GM21447 (cell line): ENCODE measurements at regions not wholly inside any gene's neighbourhood (a gene's known extent, or its start where the extent isn't known, plus 50 kb on each side); places are given as distances from the start of the nearest gene placed in this dataset.

Experiments
- ATAC-seq: cut with Tn5 transposase; IDR thresholded peaks from one replicate; pipeline ENCODE4 v1.9.1; 2021; ENCODE audit not compliant: unreplicated experiment

DNA sequence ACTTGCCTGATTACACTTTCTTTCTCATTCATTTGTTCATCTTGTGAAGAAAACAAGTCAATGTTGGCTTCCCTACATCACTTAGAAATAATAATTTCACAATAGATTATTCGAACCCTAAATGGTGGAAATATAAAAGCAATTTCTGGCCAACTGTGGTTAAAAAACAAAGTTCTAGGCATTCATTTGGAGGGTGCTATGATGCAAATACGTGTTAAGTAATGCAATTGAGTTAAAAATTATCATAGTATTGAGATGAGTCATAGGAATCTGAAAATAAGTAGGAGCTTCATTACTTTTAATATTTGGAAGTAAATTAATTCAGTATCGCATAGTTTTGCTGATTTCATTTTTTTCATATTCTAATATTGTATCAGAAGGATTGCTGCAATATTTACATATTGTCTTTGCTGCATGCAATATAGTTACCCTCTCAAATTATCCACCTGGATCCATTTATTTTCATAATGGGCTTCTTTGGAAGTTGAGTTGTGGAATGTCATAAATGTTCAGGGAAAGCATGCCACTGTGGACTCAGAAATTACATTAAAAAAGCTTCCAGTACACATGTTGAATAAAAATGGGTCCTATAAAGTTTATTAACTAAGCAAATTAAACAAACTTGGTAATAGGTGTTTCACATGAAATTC, 647.7 kb upstream of the WWC1 start:
- ATAC-seq, result no peak

DNA sequence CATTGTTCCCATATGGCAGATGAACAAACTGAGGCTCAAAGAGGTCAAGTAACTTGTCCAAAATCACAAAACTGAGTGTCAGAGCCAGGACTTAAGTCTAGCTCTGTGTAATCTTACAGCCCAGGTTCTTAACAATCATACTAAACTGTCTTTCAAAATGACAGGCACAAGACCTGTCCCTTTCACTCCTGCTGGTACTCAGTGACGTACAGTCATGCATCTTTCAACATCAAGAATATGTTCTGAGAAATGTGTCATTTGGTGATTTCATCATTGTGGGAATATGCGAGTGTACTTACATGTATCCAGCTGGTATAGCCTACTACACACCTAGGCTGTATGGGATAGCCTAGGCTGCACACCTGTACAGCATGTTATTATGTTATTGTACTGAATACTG, 646.8 kb upstream of the WWC1 start:
- no peak for ATAC-seq

DNA sequence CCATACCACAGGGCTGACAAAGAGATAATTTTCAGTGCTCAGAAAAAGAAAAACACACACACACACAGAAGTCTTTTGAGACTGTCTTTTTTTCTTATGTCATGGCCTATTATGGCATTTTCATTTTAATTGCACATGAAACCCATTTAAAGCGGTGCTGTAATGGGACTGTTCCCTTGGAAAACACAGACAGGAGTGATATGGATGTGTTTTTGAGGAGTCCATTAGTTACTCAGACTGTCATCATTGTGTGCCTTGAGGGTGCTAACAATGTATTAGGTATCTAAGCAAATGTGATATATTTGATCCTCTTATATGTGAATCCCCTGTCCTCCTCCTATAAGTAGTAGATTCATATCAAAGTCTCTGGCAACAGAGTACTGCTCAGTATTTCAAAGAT, 642.0 kb upstream of the WWC1 start:
- no peak for ATAC-seq

DNA sequence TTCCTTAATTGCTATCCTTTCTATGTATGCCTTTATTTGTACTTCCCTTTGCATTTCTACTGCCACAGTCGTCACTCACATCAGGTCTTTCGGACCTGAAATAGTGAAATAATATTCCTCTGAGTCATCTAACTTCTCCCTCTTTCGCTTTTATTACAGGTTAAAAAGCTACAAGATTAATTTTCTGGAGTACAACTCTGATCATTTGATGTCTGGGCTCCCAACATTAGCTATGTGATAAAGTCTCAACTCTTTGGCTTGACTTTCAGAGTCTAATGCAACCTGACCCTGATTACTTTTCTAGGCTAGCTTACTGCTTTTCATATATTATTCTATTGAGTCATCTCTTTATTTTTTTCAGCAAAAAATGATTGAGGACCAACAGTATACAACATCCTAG, 638.8 kb upstream of the WWC1 start:
- no peak for ATAC-seq

DNA sequence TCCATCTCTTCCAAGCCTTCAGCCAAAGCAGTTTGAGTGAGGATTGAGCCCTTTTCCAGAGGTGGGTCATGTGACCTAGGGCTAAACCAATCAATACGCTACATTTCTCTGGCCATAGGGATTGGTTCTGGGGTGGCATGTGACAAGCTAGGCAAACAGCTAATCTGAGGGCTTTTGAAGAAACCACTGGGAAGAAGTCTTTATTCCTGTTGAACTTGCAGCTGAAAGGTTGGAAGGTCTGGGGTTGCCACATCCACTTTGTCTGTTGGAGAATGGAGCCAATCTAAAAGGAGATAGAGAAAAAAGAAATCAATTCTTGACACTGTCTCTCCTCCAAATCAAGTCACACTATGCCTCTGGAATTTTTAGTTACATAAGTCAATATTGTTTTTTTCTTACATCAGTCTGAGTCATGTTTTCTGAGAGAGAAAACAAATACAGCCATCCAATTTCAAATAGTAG, 637.8 kb upstream of the WWC1 start:
- ATAC-seq, result no peak

DNA sequence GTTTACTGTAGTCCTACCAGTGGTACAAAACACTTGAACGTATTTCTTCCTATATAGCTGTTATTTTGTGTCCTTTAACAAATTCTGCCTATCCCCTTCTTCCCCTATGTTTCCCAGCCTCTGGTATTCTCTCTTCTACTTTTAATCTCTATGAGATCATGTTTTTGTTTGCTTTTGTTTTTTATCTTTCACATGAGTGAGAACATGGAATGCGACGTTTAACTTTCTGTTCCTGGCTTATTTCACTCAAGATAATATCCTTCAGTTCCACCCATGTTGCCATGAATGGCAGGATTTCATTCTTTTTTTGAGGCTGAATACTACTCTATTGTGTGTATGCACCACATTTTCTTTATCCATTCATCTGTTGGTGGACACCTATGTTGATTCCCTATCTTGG, 634.4 kb upstream of the WWC1 start:
- no peak for ATAC-seq

DNA sequence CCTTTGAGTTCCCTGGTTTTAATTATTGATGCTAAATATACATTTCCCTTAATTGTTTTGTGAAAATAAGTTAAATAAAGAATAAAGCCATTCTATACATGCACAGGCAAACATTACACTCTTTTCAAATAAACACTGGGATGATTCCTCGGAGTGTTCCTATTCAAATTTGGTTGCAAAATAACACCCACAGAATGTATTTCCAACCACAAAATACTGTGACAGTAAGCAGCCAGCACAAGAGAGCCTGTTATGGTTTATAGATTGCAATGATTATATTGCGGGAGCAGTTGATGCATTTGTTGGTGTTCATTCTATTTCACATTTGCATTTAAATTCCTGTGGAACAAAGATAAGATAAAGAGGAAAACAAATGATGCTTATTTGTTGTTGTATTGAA, 632.6 kb upstream of the WWC1 start:
- ATAC-seq, result no peak

DNA sequence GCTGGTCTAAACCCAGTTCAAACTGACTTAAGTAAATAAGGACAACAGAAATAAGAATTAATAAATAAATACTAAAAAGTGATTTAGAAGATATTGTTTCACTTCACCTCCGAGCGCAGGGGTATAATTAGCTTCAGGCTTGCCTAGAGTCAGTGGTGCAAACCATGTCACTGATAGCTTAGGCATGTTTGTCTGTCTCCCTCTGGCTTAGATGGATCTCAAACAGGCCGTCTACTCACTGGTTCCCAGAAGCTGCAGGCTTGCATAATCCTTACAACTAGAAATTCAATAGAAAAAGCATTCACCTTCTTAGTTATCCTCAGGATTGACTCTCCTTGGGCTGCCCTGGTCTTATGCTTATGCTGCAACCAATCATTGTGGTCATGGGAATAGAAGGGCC, 629.8 kb upstream of the WWC1 start:
- no peak for ATAC-seq

DNA sequence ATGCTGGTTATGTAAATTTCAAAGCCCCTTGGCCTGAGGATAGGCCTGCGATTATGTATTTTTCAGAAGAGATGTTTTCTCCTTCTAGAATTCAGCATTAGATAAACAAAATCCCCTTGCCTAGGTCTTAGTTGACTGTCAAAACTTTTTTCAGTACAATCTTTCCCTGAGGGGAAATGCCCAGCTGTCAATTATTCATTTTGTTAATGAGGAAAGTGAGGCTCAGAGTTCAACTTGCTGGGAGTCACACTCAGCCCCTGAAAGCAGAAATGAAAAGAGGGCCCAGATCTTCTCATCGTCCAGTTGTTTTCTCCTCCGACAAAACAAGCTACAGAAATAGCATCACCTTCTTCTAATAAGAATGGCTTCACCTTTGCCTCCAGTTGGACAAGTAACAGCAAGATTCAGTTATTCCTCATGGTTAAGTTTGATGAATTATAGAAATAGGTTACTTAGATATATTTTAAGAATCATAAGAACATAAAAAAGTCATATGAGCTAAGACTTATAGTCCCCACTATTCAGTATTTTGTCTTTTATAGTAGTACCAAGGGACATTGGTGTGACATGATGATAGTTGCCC, 627.1 kb upstream of the WWC1 start:
- no peak for ATAC-seq

DNA sequence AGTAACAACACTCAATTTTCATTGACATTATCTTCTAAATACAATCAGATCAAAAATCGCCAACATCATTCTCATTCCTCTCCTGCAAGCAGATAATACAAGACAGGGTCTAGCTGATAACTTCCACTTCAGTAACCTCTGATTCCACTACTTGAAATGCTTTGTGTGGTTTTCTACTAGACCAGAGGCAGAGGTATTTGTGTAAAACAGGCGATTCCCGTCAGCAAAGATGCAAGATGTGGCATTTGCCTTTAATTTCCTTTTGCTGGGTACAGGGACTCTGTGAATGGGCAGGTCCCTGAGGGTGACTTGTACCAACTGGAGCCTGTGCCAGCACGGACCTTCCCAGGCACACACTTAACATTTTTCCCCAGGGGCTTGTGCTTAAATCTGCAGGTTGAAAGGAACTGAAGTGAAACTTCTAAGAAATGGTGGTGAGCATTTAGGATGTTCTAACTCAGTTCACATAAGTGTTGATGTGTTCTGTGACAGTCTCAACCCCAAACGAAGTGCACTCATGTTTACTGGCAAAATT, 625.5 kb upstream of the WWC1 start:
- ATAC-seq, result no peak

DNA sequence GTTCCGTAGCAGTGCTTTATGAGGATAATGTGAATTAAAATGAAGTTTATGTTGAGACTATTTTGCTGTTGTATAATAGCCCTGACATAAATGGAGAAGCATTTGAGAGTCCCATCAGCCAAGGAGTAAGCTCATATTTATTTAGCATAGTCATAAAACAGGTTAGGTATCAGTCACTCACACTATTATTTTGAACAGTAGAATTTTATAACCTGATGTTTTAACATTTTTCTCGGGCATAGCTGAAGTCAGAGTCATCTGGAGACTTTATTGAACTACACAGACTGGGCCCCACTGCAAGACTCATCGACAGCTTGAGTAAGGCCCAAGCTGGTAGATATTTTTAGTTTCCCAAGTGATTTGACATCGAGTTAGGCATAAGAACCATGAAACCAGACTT, 620.3 kb upstream of the WWC1 start:
- no peak for ATAC-seq

DNA sequence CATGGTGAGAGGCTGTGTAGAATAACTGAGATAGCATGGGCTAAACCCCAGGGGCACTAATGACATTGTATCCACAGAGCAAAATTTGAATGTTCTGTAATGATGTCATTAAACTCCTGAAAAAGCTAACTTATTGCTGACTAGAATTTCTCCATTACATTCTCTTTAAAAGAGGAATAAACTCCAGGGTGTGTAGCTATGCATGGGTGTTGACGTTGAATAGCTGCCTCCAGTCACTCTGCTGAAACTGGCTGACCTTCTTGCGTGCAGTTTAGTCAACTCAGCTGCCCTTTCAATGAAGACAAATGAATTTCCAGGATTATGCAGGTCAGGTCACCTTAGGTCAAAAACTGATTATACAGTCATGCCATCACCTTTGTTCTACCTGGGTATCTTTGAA, 617.5 kb upstream of the WWC1 start:
- no peak for ATAC-seq

DNA sequence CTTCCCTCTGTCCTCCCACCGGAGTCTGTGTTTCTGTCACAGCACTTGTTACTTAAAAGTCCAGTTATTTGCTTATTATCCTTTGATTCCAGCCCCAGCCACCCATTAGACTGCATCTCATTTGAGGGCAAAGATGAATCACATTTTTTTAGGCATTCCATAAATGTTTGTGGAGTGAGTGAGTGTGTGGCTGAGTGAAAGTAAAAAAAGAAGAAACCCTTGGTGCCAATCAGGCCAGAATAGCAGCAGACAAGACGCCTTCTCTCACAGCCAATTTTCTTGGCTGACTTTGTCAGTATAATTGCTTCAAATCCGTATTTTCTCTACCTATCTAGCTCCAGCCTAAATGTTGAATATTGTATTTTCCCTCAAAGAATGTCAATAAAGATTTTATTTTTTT, 613.0 kb upstream of the WWC1 start:
- ATAC-seq, result no peak

DNA sequence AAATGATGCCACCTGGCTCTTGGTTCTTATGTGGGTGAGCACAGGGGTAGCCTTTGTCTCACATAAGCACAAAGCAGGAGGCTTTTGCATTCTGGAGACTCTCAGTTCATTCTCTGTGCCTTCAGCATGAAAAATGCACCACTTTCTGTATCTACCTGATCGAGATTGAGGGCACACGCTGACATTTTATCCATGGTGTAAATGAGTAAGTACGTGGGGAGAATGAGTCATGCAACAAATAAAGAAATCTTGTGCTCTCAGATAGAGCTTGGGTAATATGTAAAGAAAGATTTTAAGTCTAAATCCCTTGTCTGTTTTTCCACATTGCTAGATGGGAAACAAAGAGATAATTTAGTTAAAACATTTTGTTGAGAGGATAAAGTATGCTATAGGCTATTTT, 607.2 kb upstream of the WWC1 start:
- no peak for ATAC-seq

DNA sequence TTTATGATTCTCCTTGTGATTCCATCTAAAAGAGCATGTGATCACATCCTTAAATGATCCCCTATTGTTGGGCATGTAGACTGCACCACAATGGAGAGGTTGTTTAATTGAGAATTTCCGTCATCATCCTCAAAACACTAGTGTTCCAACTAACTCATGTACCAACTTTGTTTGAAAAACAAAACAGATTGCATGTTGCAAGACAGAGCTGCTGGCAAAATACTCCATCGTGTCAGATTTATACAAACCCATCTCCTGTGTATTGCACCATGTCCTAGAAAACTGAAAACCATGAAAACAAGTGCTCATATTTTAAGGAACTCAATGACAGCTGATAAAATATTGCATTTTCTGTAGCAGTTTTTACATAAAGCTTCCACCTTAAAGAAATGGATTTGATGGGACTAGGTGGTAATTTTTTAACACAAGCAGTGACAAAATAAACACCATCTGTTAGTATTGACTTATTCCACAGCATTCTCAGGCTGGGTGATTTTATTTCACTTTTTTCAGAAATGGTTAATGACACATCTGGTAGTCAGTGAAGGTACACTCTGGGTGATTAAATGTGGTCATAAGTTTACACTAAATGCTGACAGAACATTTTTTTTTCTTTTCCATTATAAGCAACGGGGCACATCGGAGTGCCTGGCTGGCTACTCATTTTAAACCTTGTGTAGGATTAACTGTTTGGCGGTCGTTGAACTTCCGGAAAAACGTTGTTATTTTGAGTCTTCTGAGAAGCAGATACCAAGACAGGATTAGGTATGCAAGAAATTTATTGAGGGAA, 602.9 kb upstream of the WWC1 start:
- ATAC-seq, result no peak

DNA sequence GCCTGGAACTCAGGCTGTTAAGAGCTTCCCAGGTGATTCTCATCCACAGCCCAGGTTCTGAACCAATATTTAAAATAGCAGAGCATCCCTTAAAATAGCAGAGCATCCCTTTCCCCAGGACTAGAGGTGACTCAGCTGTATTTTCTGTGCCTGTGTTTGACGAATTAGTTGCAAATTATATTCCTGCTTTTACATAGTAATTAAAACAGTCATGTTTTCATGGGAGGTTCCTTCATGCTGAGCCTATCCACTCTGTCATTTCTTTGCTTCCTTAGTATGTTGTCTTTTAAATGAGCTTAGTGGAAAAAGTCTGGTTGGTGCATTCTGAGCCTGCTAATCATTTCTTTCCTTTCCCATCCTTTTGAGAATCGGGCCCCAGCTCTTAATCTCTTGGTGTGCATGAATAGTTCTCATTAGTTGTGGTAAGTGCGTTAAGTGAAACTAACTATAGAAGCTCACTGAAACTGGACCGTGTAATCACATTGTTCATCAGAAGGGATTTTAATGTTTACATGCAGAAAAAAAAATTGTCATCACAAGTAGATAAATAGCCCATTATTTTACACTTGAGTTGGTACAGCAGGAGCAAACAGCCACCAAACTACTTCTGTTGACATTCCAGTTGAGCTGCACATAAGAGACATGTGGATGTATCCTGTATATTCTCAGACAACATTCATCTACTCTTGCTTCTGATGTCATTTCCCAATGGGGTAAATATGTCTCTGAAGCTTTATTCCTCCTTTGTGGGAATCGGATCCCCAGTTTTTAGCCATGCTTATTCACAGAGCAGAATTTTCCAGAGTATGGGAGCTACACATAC, 596.9 kb upstream of the WWC1 start:
- ATAC-seq, result no peak

DNA sequence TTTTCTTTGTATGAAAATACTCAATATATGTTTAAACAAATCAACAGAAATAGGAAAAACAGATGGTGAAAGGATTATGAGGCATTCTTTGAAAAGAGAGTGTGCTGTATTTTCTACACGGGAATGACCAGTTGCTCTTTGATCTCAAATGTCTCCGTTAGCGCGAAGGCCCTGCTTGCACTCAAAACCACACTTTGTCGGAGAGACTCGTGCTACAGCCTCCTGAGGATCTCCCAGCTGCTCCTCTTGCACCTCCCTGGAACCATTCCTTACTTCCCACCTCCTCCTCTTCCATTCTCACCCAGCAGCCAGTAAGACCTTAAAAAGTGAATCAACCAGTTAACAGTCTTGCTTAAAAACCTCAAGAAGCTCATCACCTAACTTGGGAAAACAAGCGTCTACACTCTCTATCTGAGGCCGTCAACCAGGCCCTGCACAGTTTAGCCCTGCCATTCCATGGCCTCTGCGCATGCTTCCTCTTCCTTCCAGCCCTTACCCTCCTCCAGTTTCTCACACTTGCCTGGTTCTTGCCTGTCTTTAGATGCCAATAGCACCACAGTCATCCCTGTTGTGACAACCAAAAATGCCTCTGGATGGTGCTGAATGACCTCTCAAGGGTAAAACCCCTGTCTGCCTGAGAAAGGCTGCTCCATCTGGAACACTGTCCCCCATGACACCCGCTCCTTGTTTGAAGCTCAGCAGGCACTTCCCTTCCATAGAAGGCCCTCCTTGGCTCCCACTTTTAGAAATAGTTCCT, 594.7 kb upstream of the WWC1 start:
- no peak for ATAC-seq

DNA sequence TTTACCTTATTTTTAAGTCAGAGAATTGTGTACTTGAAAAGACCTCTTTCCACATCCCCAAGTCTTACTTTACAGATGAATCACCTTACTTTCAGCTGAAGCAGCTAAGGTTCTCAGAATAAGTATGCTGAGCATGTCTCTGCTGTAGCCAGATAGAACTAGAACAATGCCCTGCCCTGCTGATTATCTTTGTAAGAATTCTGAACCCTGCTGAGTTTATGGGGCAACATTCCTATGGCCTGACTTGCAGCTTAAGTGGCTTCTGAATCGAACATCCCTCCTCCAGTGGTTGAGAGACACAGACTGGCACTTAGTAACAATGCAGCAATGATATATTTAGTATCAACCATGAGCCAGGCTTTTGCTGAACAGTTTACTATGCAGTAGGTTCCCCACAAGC, 592.0 kb upstream of the WWC1 start:
- ATAC-seq, result no peak

DNA sequence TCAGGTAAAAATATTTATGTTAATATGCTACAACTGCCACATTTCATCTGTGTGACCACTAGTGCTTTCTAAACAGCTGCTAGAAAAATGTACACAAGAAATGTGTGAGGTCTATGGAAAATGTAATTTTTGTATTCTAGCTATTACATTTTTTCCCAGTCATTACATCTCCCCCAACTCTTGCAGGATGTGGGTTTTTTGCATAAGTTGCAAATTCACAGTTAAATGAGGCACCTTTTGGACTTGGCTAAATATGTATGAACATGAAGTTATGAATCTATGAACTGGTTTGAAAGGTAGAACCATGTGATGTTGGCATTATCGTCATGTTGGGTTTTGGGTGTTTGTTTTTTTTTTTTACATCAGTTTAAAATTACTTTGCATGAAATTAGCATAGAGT, 590.4 kb upstream of the WWC1 start:
- no peak for ATAC-seq

DNA sequence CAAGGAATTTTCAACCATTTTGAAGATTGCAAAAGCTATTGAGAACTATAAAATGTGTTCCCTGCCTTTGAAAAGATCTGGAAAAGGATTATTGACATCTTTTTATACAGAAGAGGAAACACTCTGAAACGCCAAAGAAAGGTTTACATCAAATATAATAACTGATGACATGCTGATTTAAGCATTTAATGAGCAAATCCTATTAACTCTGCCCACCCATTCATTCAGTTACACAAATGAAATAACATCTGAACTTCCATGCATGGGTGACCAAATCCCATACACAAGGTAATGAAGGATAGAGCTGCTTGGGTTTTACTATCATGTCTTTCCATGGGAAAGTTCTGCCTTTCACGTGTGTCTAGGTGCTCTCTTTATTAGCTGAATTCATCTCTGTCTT, 589.4 kb upstream of the WWC1 start:
- ATAC-seq, result no peak

DNA sequence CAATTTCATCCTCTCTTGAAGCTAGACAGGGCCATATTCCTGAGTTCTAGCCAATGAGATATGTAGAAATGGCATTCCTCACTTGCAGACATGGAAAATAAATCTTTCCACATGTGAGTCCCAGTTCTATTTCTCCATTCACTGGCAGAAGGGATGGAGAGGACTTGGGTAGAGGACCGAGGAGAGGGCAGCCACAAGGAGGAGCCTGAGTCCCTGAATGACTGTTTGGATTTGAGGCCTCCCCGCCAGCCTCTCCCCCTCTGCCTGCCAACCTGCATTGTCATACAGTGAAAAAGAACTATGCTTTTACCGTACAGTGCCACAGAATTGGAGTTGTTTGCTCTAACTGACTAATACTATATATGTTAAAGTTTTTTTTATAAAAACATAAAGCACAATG, 583.0 kb upstream of the WWC1 start:
- ATAC-seq, result no peak
